ENCODE measurements at regions not wholly inside any gene's neighbourhood (a gene's known extent, or its start where the extent isn't known, plus 50 kb on each side); places are given as distances from the start of the nearest gene placed in this dataset.

DNA sequence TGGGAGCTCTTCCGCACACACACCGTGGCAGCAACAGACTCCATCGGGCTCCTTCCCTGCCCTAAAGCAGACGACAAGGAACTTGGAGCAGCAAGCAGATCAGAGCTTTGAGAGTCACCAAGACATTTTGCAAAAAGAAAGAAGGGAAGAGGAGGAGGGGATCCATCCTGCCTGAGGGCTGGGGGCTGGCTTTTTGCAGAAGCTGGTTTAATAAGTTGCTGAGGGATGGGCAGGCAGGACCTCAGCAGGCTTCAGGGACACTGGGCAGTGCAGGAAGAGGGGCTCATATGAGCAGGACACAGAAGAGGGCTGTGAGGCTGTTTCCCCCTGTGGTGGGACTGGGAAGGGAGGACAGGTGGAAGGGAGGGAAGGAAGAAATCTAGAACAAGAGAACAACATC is 133.4 kb upstream of the GSC start:
- intact Hi-C loops (cut with DNase I) = loop anchor here (10.0 kb wide), 1 partner anchor 191 kb away; no protein-coding TSS in a partner anchor

DNA sequence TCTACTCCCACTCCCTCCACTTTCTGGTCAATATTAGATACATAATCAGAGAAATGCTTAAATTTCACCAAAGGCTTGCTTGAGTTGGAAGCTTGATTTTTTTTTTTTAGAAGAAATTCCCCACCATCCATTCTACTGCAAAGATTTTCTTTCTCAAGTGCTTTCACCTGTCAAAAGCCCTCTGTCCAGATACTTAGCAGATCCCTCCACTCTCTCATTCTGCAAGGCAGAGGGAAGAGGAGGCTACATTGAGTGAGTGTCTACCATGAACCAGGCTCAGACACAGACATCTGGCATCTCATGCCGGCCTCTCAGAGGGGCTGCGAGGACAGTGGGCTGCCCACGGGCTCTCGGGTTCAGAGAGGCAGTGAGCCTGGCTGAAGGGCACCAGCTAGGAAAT is 127.6 kb upstream of the GSC start:
- TF ChIP-seq POLR2AphosphoS5 (IDR thresholded peaks at IDR 0.05) = peak in 2 of 4 donors; percentile 13 to 27
- TF ChIP-seq POLR2A (IDR thresholded peaks at IDR 0.05) = no peak
- Histone ChIP-seq H3K9me3 (peaks cover 0 to 4% (median 0%) of the 10 kb centered on the region in 4 donors), H3K27me3 (no peaks in the 10 kb centered on the region), H3K36me3 (no peaks in the 10 kb centered on the region), H3K4me1 (peaks cover 0 to 10% (median 4%) of the 10 kb centered on the region in 4 donors), H3K4me3 (no peak overlapping the region), H3K27ac (no peak overlapping the region)
- peak; percentile 40 for DNase-seq
- 68 to 74% methylated on average over 4 of the region's 4 CpGs for WGBS, 2 donors
- intact Hi-C loops (cut with DNase I) = no loop called here

More for the DNA sequence above, 133.4 kb upstream of the GSC start:
- H3K36me3 ChIP-seq = no peaks in the 10 kb centered on the region
- DNase-seq = peak; percentile 34
- 29 to 86% methylated on average over 4 of the region's 4 CpGs for WGBS, 2 donors
- no peak overlapping the region for H3K4me3 ChIP-seq
- H3K27ac ChIP-seq = no peak overlapping the region
- H3K27me3 ChIP-seq = no peaks in the 10 kb centered on the region
- TF ChIP-seq EP300 (IDR thresholded peaks at IDR 0.05) = no peak
- peaks cover 0 to 9% (median 3%) of the 10 kb centered on the region in 4 donors for H3K4me1 ChIP-seq
- no peaks in the 10 kb centered on the region for H3K9me3 ChIP-seq

GRCh38 chr14:94897082-94897481 is 127.2 kb upstream of the GSC start:
- no peak overlapping the region for H3K27ac ChIP-seq
- intact Hi-C loops (cut with DNase I) = no loop called here
- H3K36me3 ChIP-seq = no peaks in the 10 kb centered on the region
- H3K9me3 ChIP-seq = peaks cover 0 to 4% (median 0%) of the 10 kb centered on the region in 4 donors
- no peak for TF ChIP-seq POLR2AphosphoS5 (IDR thresholded peaks at IDR 0.05)
- TF ChIP-seq EP300 (IDR thresholded peaks at IDR 0.05) = no peak
- TF ChIP-seq POLR2A (IDR thresholded peaks at IDR 0.05) = no peak
- TF ChIP-seq, protein P1, sequence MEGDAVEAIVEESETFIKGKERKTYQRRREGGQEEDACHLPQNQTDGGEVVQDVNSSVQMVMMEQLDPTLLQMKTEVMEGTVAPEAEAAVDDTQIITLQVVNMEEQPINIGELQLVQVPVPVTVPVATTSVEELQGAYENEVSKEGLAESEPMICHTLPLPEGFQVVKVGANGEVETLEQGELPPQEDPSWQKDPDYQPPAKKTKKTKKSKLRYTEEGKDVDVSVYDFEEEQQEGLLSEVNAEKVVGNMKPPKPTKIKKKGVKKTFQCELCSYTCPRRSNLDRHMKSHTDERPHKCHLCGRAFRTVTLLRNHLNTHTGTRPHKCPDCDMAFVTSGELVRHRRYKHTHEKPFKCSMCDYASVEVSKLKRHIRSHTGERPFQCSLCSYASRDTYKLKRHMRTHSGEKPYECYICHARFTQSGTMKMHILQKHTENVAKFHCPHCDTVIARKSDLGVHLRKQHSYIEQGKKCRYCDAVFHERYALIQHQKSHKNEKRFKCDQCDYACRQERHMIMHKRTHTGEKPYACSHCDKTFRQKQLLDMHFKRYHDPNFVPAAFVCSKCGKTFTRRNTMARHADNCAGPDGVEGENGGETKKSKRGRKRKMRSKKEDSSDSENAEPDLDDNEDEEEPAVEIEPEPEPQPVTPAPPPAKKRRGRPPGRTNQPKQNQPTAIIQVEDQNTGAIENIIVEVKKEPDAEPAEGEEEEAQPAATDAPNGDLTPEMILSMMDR (IDR thresholded peaks at IDR 0.05) = no peak
- no peaks in the 10 kb centered on the region for H3K27me3 ChIP-seq
- H3K4me1 ChIP-seq = peaks cover 0 to 10% (median 4%) of the 10 kb centered on the region in 4 donors
- WGBS, 2 donors = 79% methylated on average over 6 of the region's 6 CpGs
- DNase-seq = peak; percentile 57
- no peak overlapping the region for H3K4me3 ChIP-seq

DNA sequence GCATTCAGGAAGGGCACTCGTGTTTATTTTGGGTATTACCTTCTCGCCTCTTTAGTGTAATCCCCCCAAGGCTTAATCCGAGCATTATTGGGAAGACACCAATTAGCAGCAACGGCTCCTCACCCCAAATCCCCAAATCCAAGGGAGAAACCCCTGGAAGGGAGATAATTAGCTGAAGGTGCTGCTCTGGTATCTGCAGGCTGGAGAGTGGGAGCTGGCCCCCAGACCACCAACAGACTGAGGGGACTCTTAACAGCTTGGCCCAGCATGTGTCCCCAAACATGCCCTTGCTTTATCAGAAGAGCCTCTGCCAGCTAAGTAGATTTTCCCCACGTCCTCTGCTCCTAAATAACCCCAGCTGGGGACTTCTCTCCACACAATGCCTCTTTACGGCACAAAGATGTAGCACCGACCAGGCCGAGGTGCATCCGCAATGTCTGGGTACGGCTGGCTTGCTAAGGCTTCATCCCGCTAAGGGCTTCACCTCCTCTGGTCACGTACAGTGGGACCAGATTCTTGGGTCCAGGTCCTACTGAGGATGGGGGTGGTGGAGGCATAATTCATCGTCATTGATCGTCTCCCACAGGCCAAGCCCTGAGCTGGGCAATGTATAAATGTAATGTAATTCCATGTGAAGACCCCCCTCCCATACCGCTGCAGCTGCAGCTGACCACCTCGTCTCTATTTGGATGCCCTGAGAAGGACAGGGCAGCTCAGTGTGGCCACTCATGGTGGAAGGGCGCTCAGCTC is 123.7 kb upstream of the GSC start:
- 70 to 73% methylated on average over 17 of the region's 17 CpGs for WGBS, 2 donors
- no peak overlapping the region for H3K27ac ChIP-seq
- TF ChIP-seq, protein P1 (IDR thresholded peaks at IDR 0.05) = no peak
- TF ChIP-seq EP300 (IDR thresholded peaks at IDR 0.05) (no peak), POLR2AphosphoS5 (IDR thresholded peaks at IDR 0.05) (no peak), POLR2A (IDR thresholded peaks at IDR 0.05) (no peak)
- H3K4me3 ChIP-seq = no peak overlapping the region
- H3K36me3 ChIP-seq = no peaks in the 10 kb centered on the region
- DNase-seq = no peak
- intact Hi-C loops (cut with DNase I) = no loop called here
- peaks cover 0 to 4% (median 0%) of the 10 kb centered on the region in 4 donors for H3K9me3 ChIP-seq
- no peaks in the 10 kb centered on the region for H3K27me3 ChIP-seq
- peaks cover 0 to 10% (median 4%) of the 10 kb centered on the region in 4 donors for H3K4me1 ChIP-seq

- intact Hi-C loops (cut with DNase I) = no loop called here
- WGBS, 2 donors = 56 to 69% methylated on average over 6 of the region's 6 CpGs
- H3K27ac ChIP-seq = no peak overlapping the region
- H3K27me3 ChIP-seq = no peaks in the 10 kb centered on the region
- no peak for DNase-seq
- TF ChIP-seq POLR2AphosphoS5 (IDR thresholded peaks at IDR 0.05) (no peak), EP300 (IDR thresholded peaks at IDR 0.05) (no peak), POLR2A (IDR thresholded peaks at IDR 0.05) (no peak)
- TF ChIP-seq, protein P1 (IDR thresholded peaks at IDR 0.05) = no peak
- H3K4me3 ChIP-seq = no peak overlapping the region
- H3K4me1 ChIP-seq = no peaks in the 10 kb centered on the region
- H3K9me3 ChIP-seq = peaks cover 0 to 4% (median 0%) of the 10 kb centered on the region in 4 donors
- no peaks in the 10 kb centered on the region for H3K36me3 ChIP-seq
These were observed 120.9 kb upstream of the GSC start for GRCh38 chr14:94890785-94891184.
